Ishikawa (cell line): ENCODE measurements at regions not wholly inside any gene's neighbourhood (a gene's known extent, or its start where the extent isn't known, plus 50 kb on each side); places are given as distances from the start of the nearest gene placed in this dataset.

ENCODE experiments used
- EGR1 ChIP-seq: IDR thresholded peaks from 2 replicates; pipeline ENCODE4 v1.6.1; 2012
- EP300 ChIP-seq: IDR thresholded peaks from 2 replicates; pipeline ENCODE4 v1.6.1; 2012; ENCODE audit warnings: borderline replicate concordance
- FOXM1 ChIP-seq: IDR thresholded peaks from 2 replicates; pipeline ENCODE4 v1.6.1; 2012; ENCODE audit warnings: low read depth, borderline replicate concordance
- MAX ChIP-seq: IDR thresholded peaks from 2 replicates; pipeline ENCODE4 v1.6.1; 2012
- TAF1 ChIP-seq: IDR thresholded peaks from 2 replicates; pipeline ENCODE4 v1.6.1; 2012; ENCODE audit warnings: low read depth, mild to moderate bottlenecking
- TCF12 ChIP-seq: IDR thresholded peaks from 2 replicates; pipeline ENCODE4 v1.6.1; 2012; ENCODE audit warnings: low read depth
- YY1 ChIP-seq: IDR thresholded peaks from 2 replicates; pipeline ENCODE4 v1.6.1; 2012; ENCODE audit warnings: low read depth

DNA sequence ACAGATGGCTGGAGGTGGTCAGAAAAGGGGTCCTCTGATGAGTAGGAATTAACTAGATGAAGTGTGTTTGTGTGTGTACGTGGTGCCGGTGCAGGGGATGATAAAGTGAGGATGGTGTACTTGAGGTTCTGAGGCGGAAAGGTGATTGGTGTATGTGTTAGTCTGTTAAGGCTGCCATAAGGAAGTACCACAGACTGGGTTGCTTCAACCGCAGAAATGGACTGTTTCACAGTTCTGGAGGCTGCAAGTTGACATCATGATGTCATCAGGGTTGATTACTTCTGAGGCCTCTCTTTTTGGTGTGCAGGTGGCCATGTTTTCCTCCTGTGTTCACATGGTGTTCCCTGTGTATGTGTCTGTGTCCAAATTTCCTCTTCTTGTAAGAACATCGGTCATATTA lies 202.4 kb upstream of the RGMA start:
- TF ChIP-seq EGR1 (no peak), MAX (no peak), TAF1 (no peak), TCF12 (no peak), FOXM1 (no peak), EP300 (no peak), YY1 (no peak)
